GM19025 (cell line): ENCODE measurements at regions not wholly inside any gene's neighbourhood (a gene's known extent, or its start where the extent isn't known, plus 50 kb on each side); places are given as distances from the start of the nearest gene placed in this dataset.
"Not testable (repeated sequence)": the region's sequence is repeated elsewhere in the genome, so short reads cannot be mapped to it uniquely, and the experiment has no call there.

ENCODE experiments used
- ATAC-seq: cut with Tn5 transposase; IDR thresholded peaks from one replicate; pipeline ENCODE4 v1.9.1; 2021; ENCODE audit warnings: mild to moderate bottlenecking, low read depth, moderate library complexity; ENCODE audit not compliant: unreplicated experiment

- ATAC-seq, result no peak
These were observed 317.3 kb downstream of the TAF11L14 start for GRCh38 chr5:17951392-17952169.

GRCh38 chr5:17952231-17952630 lies 318.0 kb downstream of the TAF11L14 start:
- no peak for ATAC-seq

GRCh38 chr5:17964067-17964466 lies 329.8 kb downstream of the TAF11L14 start:
- ATAC-seq, result no peak

DNA sequence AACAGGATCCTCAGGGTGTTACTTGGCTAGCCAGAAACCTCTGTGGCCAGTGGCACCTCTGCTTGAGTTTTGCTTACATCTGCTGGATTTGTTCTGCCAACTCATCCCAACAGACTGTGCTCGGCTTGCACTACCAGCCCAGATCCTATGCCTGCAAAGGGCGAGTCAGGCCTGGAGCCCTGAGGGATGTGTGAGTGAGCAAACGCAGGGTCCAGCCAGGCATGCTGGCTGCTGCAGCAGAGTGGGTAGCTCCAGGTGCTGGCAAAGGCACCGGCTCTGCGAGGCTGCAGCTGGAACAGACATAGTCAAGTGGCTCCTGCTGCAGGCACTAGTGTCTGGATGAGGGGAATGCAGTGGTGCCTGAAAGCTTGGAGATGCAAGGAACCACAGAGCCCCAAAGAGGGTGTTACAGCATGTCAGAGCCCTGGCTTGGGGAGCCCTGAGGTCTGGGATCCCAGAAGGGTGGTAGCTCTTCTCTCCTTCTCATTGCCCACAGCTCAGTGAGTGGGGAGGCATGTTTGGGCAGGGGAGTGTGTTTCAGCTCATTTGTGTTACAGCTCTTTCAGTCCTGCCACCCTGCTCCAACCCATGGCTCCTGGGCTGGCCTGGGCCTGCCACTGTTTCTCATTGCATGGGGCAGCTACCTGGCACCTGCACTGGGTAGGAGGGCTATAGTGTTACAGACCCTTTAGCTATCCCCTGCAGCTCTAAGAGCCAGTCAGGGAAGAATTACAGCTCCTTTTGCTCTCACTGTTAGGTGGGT lies 332.6 kb downstream of the TAF11L14 start:
- ATAC-seq, result no peak

DNA sequence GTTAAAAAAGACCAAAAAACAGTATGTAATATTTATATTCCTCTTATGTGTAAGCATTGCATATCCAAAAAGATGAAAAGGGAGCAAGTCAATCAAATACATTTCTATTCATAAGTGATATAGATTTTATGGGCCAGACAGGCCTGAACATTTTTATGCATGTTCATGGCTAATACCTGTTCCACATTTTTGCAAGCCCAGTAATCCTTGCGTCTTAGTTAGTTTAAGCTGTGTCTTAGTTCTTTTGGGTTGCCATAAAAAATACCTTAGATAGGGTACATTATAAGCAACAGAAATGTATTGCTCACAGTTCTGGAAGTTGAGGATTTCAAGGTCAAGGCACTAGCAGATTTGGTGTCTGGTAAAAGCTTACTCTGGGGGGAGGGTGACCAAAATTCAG lies 342.1 kb downstream of the TAF11L14 start:
- ATAC-seq, result no peak

DNA sequence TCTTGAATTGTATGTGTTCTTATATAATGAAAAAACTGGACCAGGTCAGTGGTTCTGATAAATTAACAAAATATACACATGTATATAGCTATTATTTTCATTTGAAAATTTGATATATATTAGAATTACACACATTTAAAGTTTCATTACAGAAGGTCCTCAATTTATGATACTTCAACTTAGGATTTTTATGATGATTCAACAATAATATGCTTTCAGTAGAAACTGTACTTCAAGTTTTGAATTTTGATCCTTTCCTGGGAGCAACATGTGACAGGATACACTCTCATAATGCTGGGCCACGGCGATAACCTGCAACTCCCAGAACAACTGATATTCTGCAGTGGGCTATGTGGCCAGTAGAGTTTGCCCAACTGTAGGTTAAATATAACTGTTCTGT lies 344.7 kb downstream of the TAF11L14 start:
- no peak for ATAC-seq

- ATAC-seq, result not testable (repeated sequence)
These were observed 348.4 kb downstream of the TAF11L14 start for GRCh38 chr5:17982626-17983025.

DNA sequence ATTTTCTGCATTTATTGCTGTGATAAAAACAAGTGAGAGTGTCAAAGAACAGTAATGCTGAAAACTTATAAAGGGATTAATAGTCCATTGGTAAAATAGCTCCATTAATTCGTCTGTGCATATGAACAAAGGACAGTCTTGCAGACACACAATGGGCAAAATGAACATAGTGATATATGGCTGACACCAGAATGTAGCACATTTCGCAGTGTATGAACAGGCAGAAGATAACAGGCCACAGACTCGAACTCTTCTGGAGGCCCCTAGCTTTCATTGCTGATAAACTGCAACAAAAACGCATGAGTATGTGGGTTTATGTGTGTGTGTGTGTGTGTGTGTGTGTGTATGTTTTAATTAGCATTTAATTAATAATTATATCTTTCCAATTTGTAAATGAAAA lies 354.8 kb downstream of the TAF11L14 start:
- no peak for ATAC-seq

GRCh38 chr5:17989567-17990563 lies 355.6 kb downstream of the TAF11L14 start:
- no peak for ATAC-seq

DNA sequence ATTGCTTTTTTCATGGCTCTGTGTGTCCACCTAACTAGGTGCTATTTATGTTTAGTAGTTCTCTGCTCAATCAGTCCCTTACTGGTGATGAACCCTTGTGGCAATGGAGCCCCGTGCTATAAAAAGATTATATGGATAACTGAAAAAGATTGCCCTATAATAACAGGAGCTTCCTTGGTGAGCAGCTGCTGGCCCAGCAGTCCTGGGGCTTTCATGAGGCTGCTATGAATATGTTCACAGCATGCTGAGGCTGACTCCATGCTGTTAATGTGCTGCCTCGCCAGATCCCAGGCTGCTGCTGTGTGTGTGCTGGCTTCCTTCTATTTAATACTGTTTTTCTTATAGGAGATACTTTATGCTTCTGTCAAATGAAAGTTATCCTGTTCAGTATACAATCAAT lies 357.5 kb downstream of the TAF11L14 start:
- ATAC-seq, result no peak

GRCh38 chr5:17992291-17992690 lies 358.0 kb downstream of the TAF11L14 start:
- no peak for ATAC-seq

- no peak for ATAC-seq
These were observed 361.7 kb downstream of the TAF11L14 start for GRCh38 chr5:17995997-17996396.

DNA sequence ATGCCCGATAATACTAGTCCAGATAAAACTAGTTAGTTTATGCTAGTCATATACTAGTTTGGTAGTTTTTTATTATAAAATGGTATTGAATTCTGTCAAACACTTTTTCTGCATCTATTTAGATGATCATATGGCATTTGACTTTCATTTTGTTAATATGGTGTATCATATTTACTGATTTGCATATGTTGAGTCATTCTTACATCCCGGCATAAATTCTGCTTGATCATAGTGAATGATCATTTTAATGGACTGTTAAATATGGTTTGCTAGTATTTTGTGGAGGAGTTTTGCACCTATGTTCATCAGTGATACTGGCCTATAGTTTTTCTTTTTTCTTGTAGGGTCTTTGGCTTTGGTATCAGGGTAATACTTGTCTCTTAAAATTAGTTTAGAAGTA lies 365.6 kb downstream of the TAF11L14 start:
- no peak for ATAC-seq

DNA sequence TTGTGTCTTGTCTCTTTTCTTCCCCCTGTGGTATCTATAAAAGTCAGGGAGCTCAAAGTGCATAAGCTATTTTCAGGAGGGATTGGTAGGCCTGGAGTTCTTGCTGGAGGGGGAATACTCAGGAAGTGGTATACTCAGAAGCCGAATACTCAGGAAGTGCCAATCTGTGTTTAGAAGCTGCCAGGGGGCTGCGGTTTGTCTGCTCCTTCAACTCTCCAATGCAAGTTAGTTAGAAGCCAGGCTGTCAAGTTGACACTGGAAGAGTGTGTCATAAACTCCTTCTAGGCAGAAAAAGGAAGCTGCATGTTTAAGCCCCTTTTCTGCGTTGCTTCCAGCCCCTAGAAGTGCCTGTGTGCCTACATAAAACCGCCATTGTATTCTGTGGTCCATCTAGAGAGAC lies 366.5 kb downstream of the TAF11L14 start:
- no peak for ATAC-seq

- no peak for ATAC-seq
These were observed 369.1 kb downstream of the TAF11L14 start for GRCh38 chr5:18003312-18003711.

- ATAC-seq, result no peak
These were observed 369.5 kb downstream of the TAF11L14 start for GRCh38 chr5:18003784-18004183.

DNA sequence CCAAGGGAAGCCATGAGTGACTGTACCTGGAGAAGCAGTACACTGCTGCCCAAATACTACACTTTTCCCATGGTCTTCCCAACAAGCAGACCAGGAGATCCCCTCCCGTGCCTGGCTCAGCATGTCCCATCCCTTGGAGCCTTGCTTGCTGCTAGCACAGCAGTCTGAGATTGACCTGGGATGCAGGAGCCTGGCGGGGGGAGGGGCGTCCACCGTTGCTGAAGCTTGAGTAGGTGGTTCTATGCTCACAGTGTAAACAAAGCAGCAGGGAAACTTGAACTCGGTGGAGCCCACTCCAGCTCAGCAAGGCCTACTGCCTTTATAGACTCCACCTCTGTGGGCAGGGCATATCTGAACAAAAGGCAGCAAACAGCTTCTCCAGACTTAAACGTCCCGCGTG lies 372.0 kb downstream of the TAF11L14 start:
- ATAC-seq, result not testable (repeated sequence)

DNA sequence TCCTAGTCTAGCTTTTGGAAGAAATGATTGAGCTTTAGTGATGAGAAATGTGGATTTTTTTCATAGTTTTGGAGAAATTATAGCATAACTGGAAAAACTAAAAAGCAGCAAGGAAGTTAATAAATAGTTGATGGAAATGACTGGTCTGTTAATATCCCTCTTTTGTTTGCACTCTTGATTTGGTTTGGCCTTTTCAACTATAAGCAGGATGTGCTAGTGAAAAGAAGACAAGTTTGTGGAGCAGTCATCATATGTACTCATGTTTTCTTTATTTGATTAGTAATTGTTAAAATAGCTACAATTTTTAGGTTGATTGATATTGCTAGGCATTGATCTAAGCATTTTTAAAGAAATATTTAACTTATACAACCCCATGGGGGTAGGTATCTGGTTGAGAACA lies 374.7 kb downstream of the TAF11L14 start:
- ATAC-seq, result no peak

DNA sequence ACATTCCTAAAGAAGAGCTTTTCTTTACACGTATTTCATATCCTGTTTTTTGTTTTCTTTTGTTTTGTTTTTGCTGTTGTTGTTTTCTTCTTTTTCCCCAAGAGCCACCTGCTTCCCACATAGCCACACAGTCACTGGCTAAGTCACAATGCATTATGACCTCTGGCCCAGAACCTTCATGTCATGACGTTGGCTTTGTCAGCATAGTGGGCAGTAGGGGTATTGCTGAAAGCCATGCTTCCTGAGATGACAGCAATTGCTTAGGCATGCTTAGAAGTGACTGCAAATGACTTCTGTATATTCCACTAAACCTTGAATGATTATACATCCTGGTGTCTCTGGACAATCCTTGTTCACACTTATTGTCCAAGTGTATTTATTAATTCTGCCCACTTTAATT lies 375.8 kb downstream of the TAF11L14 start:
- no peak for ATAC-seq

- no peak for ATAC-seq
These were observed 384.2 kb downstream of the TAF11L14 start for GRCh38 chr5:18018472-18018871.

DNA sequence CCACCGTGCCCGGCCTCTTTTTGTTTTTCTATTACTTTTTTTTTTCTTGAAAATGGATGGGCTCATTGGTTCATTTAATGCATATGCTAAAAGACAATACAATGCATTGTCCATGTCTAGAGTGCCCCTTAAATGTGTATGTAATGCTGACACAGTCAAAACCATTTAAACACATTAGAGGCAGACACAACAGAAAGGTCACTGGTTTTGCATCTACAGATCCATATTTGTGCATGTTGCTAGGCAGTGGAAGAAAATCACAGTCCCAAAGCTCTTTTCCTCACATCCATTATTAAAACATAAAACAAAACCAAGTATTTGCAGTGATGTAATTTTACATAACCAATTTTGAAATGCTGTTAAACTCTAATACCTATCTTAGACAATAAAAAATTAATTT lies 389.0 kb downstream of the TAF11L14 start:
- ATAC-seq, result no peak
